Stimulated activated CD4-positive, alpha-beta T cell treated with anti-CD3 and anti-CD28 coated beads, TNF-alpha, amount 100 ng/mL, for 1 hour (primary cell): ENCODE measurements at regions not wholly inside any gene's neighbourhood (a gene's known extent, or its start where the extent isn't known, plus 50 kb on each side); places are given as distances from the start of the nearest gene placed in this dataset.

Experiments
- DNase-seq, 3 donors: peaks; one replicate each; pipeline ENCODE4 v3.0.0-alpha.2; 2020; ENCODE audit warnings: low read depth in 3 of 3, low spot score in 1 of 3

DNA sequence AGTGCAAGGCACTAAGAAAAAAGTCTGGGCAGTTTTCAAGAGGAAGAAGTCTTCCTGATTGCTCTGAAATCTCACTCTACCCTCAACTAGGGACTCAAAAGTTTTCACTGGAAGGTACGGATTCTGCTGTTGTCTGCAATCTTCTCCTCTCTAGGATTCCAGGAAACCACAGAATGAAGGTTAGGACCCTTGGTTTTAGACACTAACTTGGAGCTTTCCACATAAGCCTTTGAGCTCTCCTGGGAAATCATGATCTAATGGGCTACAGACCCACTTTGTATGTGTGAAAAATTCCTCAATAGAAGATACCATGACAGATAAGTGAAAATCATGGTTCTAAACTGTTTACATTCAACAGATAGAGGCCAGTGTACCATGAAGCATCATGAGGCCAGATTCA lies 265.1 kb downstream of the PSAT1 start:
- no peak for DNase-seq

DNA sequence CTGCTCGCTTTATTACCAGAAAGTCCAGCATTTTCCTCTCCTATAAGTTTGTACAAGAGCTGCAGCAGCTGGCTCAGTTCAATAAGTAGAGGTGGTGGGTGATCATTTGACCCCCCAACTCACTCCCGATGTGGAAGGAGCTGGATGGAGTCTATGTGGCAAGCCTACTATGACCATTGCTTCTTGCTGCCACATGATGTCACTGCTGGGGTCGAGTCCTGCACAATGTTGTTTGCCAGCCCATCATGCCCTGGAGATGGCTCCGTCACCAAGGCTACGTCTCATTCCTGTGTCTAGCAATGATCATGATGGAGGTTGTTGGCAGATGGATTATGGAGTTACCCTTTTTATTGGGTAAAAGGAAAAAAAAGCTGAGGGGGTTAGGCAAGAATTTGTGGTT lies 266.3 kb downstream of the PSAT1 start:
- no peak for DNase-seq

GRCh38 chr9:78565481-78565880 lies 268.6 kb downstream of the PSAT1 start:
- no peak for DNase-seq

- DNase-seq, result no peak
These were observed 269.6 kb downstream of the PSAT1 start for GRCh38 chr9:78566521-78566920.

DNA sequence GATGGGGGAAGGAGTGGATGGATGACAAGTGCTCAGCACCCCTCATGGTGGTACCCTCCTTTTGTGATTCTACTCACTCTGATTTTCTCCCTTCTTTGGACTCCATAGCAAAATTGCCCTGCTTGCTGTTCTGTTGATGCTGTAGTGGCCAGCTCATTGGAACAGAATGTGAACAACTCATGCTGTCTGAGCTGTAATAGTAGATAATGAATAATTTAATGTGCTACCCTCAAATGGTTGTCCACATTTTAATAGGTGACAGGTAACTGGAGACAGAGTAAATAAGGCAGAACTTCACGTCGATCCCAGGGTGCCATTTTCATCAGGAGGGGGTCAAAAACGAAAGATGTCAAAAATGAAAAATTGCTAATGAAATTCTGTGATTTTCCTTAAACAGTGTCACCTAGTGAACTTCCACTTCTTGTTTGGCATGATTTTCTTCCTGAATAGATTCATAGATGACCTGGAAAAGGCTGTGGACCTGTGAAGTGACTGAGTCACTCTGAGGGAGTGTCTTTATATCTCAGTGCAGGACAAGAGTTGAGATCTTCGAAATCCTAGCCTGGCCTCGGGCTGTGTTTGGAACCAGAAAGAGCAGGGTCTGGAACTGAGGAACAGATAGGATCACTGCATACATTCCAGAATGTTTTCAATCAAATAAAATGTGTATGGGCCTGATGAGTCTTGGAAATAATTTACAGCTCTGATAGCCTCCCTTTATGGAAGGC lies 270.2 kb downstream of the PSAT1 start:
- no peak for DNase-seq

- no peak for DNase-seq
These were observed 270.8 kb downstream of the PSAT1 start for GRCh38 chr9:78567693-78568092.

- DNase-seq, result no peak
These were observed 271.8 kb downstream of the PSAT1 start for GRCh38 chr9:78568774-78569173.

- DNase-seq, result no peak
These were observed 275.3 kb downstream of the PSAT1 start for GRCh38 chr9:78572266-78572665.

DNA sequence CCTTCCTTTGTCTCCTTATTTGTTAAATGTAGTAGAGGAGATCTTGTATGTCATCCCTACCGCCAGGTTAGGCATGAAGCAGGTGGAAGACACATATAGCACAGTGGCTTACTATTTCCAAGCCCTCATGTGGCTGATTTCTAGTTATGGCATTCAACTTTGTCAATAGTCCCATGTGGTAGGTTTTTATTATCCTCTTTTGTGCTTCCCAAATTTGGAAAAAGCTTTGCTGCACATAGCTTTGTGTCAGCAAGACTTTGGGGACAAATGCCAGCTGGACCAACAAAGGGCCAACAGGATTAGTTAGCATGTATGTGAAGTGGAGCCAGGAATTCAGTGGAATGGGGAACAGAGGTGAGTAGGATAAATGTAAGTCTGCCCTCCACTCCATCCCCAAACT lies 276.3 kb downstream of the PSAT1 start:
- no peak for DNase-seq

GRCh38 chr9:78573669-78574068 lies 276.7 kb downstream of the PSAT1 start:
- DNase-seq, result no peak

DNA sequence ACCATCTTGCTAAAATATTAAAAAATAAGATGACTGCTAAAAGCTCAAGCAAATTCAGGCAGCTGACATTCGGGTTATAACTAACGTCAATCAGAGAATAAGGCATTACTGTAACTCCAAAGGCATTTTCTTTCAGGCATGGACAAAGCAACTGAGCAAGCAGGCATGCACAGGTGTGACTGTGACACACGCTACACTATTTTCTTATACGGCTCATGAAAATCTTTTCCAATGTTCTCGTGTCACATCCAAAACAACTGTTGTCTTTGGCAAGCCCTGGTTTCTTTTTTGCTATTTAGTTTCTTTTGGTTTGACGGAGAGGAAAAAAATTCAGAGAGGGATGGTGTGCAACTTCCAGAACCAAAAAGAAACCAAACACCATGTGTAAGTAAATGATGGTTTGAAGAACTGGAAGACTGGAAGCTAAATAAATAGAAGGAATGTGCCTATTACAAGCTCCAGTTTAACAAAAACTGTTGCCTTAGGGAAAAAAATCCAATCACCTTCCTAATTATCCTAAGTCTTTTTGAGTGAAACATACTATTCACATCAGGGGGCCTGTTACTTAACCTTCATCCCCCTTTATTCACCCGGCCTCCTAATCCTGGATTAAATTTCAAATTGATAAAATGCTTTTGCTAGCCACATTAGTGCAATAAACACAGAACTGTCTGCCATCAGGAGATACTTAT lies 277.6 kb downstream of the PSAT1 start:
- DNase-seq, result no peak

GRCh38 chr9:78575081-78575480 lies 278.2 kb downstream of the PSAT1 start:
- no peak for DNase-seq

DNA sequence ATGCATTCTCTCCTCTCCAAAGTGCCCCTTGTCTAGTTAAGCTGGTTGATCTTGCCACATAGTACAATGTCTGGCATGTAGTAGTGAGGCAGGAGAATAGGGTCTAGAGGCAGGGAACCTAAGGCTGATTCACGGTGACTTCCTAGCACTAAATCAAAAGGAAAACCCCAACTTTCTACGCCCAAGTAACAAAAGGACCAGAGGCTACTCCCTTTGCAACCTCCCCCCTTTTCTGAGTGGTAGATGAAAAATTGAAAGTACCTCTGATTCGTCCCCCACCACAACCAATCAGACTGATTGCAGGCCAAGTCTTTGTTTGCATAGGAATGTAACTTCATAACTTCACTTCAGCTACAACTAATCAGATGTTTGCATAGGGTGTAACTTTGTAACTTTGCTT lies 278.8 kb downstream of the PSAT1 start:
- no peak for DNase-seq

DNA sequence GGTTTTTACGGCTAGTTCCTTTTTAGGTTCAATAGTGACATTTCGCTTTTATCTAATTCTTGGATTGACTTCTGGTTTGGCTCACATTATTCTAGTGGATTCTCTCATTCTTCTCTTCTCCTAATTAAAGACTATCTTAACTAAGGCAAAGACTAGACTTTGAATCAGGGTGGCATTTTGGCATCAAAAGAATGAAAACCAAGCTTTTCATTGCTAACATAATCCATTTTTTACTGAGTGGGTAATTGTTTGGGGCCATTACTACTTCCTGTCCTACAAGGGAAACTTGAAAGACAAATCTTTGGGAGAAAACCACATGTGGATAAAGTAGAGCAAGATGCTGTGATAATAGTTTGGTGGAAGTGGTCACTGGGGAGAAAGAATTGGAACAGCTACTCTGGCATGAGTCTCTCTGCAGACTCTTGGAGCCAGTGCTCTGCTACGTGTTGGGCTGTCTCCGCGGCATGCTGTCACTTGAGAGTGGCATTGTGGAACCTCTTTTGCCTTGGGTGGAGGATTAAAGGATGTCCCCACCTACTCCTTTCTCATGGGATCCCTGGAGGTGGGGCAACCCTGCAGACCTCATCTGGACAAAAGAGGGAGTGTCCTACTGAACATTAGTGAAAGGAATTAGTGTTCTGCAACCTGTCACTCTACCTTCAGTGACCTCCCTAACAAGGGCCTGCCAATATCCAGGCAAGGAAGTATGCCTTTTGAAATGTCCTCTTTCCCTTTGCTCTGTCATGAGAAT lies 280.4 kb downstream of the PSAT1 start:
- no peak for DNase-seq

- no peak for DNase-seq
These were observed 281.1 kb downstream of the PSAT1 start for GRCh38 chr9:78578072-78578471.

DNA sequence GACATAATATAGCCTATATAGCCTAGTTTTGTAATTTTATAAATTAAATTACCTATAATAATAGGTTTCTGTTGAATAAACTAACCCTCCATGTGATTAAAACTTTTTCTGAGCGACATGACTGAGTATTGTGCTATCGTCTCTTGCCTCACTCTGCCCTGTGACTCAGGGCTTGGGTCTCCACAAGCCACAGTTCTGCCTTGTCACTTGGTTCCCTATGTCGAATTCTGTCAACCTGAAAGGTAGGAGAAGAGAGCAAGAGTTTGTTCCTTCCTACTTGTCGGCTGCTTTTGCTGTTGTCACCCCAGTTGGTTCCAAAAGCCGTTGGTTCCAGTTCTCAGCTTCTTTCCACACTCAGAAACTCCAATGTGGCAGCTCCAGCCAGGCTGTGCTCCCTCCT lies 285.9 kb downstream of the PSAT1 start:
- DNase-seq, result no peak

GRCh38 chr9:78584589-78584988 lies 287.7 kb downstream of the PSAT1 start:
- DNase-seq, result no peak

DNA sequence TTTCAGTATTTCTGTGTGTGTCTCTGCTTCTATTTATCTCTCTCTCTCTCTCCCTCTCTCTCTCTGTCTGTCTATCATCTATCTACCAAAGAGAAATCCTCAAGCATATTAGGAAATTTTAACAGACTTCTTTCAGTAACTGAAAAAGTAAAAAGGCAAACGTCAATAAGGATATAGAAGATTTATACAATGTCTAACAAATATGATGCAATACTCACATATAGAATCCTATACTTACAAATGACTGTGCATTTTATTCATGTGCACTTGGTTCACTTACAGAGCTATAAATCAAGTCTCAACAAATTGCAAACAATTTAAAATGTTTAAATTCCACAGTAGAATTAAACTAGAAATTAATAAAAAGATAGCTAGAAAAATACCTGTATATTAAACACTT lies 289.0 kb downstream of the PSAT1 start:
- no peak for DNase-seq

DNA sequence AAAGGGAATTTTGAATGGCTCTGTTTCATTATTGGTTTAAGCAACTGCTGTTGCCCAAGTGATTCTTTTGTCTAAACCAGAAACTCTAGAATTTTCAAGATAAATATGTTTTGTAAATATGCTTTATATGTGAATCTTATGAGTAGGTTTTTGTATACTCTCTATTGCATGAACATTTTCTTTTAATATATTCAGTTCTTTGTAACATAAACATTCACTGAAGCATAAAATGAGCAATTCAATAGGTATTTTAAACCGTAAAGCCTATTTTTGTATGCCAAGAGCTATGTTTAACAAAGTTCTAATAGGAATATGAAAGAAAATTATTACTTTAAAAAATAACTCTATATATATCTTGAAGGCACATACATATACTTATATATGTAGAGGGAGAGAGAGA lies 293.1 kb downstream of the PSAT1 start:
- DNase-seq, result no peak

GRCh38 chr9:78592811-78593210 lies 295.9 kb downstream of the PSAT1 start:
- no peak for DNase-seq

- no peak for DNase-seq
These were observed 298.4 kb downstream of the PSAT1 start for GRCh38 chr9:78595200-78595945.

DNA sequence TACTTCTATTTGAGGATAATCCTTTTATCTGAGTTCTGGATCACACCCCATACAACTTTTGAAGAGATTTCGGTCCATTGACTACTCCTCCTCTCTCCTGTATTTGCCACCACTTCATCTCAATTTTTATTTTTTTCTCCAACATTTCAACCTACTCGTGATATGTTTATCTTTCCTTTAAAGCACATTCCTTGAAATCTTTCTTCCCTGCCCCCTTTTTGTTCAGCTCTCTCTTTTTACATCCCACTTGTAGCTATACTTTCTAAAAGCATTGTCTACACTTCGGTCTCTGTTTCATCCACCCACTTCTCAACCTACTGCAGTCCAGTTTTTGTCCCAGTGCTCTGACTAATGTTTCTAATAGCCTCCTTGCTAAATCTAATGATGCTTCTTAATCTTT lies 299.4 kb downstream of the PSAT1 start:
- no peak for DNase-seq
